Neural cell (in vitro differentiated cells): ENCODE measurements at regions not wholly inside any gene's neighbourhood (a gene's known extent, or its start where the extent isn't known, plus 50 kb on each side); places are given as distances from the start of the nearest gene placed in this dataset.

ENCODE experiments used
- H2AFZ ChIP-seq: fragments of 200-600, 300-800 bp; sonication (generic), shearing (Covaris generic); 2 replicates; pipeline ENCODE4 v1.6.0; 2014; ENCODE audit warnings: low read depth, mild to moderate bottlenecking, antibody characterized with exemption, low read length, moderate library complexity
- H3F3A ChIP-seq: fragments of 200-600 bp; shearing (Covaris generic); 2 replicates; pipeline ENCODE4 v1.6.1; 2016; ENCODE audit warnings: mild to moderate bottlenecking, moderate library complexity, mixed read lengths, antibody characterized with exemption, low read length; ENCODE audit not compliant: insufficient read depth, poor library complexity, severe bottlenecking
- H3K27ac ChIP-seq: fragments of 200-600, 300-800 bp; sonication (generic), shearing (Covaris generic); 2 replicates; pipeline ENCODE4 v1.5.1; 2014; ENCODE audit warnings: mild to moderate bottlenecking, low read length, moderate library complexity
- H3K27me3 ChIP-seq: fragments of 300-800, 200-600 bp; sonication (generic), shearing (Covaris generic); 2 replicates; pipeline ENCODE4 v1.6.0; 2014; ENCODE audit warnings: mild to moderate bottlenecking, low read depth, low read length, moderate library complexity; ENCODE audit not compliant: insufficient read depth
- H3K36me3 ChIP-seq: fragments of 300-800, 200-600 bp; sonication (generic), shearing (Covaris generic); 2 replicates; pipeline ENCODE4 v1.5.1; 2014; ENCODE audit warnings: mild to moderate bottlenecking, antibody characterized with exemption, low read length, moderate library complexity; ENCODE audit not compliant: insufficient read depth
- H3K4me2 ChIP-seq: fragments of 300-800, 200-600 bp; sonication (generic), shearing (Covaris generic); 2 replicates; pipeline ENCODE4 v1.6.0; 2014; ENCODE audit warnings: mild to moderate bottlenecking, low read length
- H3K4me3 ChIP-seq: fragments of 300-800, 200-600 bp; sonication (generic), shearing (Covaris generic); 2 replicates; pipeline ENCODE4 v1.5.1; 2014; ENCODE audit warnings: mild to moderate bottlenecking, low read length, moderate library complexity
- H3K79me2 ChIP-seq: fragments of 200-600 bp; shearing (Covaris generic); replicated peaks from 2 replicates; pipeline ENCODE4 v1.6.0; 2014; ENCODE audit warnings: mild to moderate bottlenecking, low read length, moderate library complexity; ENCODE audit not compliant: insufficient read depth
- H3K9ac ChIP-seq: fragments of 300-800, 200-600 bp; sonication (generic), shearing (Covaris generic); 2 replicates; pipeline ENCODE4 v1.6.1; 2016; ENCODE audit warnings: mild to moderate bottlenecking, low read length, mixed read lengths
- H3K9me2 ChIP-seq: fragments of 200-600 bp; shearing (Covaris generic); 2 replicates; pipeline ENCODE4 v1.6.1; 2016; ENCODE audit warnings: mild to moderate bottlenecking, low read length, mixed read lengths; ENCODE audit not compliant: insufficient read depth
- H3K9me3 ChIP-seq: fragments of 200-600, 300-800 bp; sonication (generic), shearing (Covaris generic); 2 replicates; pipeline ENCODE4 v1.6.1; 2016; ENCODE audit warnings: mild to moderate bottlenecking, mixed run types, low read length, moderate library complexity, mixed read lengths
- H4K20me1 ChIP-seq: fragments of 200-600 bp; shearing (Covaris generic); 2 replicates; pipeline ENCODE4 v1.6.1; 2016; ENCODE audit warnings: mild to moderate bottlenecking, mixed run types; ENCODE audit not compliant: insufficient read depth
- EP300 ChIP-seq: fragments of 450-650 bp; conservative IDR thresholded peaks from 2 replicates; pipeline ENCODE4 v1.6.1; 2014; ENCODE audit warnings: antibody characterized with exemption, mild to moderate bottlenecking, moderate library complexity; ENCODE audit not compliant: poor library complexity, severe bottlenecking
- EZH2 ChIP-seq: fragments of 200-600, 300-800 bp; shearing (Covaris generic), sonication (generic); IDR thresholded peaks from 2 replicates; pipeline ENCODE4 v1.6.1; 2014; ENCODE audit warnings: antibody characterized with exemption, low read length, borderline replicate concordance, mild to moderate bottlenecking; ENCODE audit not compliant: insufficient read depth, poor library complexity, severe bottlenecking
- MXI1 ChIP-seq: fragments of 450-650 bp; conservative IDR thresholded peaks from 2 replicates; pipeline ENCODE4 v1.6.1; 2014; ENCODE audit warnings: antibody characterized with exemption, mild to moderate bottlenecking; ENCODE audit not compliant: poor library complexity, severe bottlenecking
- POLR2AphosphoS5 ChIP-seq: IDR thresholded peaks from 2 replicates; pipeline ENCODE4 v1.6.1; 2012
- RAD21 ChIP-seq: fragments of 450-650 bp; conservative IDR thresholded peaks from 2 replicates; pipeline ENCODE4 v1.6.1; 2014; ENCODE audit warnings: antibody characterized with exemption, mild to moderate bottlenecking, moderate library complexity
- SMC3 ChIP-seq: fragments of 450-650 bp; conservative IDR thresholded peaks from 2 replicates; pipeline ENCODE4 v1.6.1; 2014; ENCODE audit warnings: antibody characterized with exemption, mild to moderate bottlenecking, moderate library complexity; ENCODE audit not compliant: poor library complexity
- TAF1 ChIP-seq: IDR thresholded peaks from 2 replicates; pipeline ENCODE4 v1.6.1; 2012; ENCODE audit warnings: low read depth
- TF ChIP-seq, protein P1 (sequence below): IDR thresholded peaks from 2 replicates; pipeline ENCODE4 v1.6.1; 2012; ENCODE audit warnings: borderline replicate concordance
- TF ChIP-seq, protein P2 (sequence below): fragments of 450-650 bp; IDR thresholded peaks from 2 replicates; pipeline ENCODE4 v1.5.1; 2014; ENCODE audit warnings: antibody characterized with exemption, mild to moderate bottlenecking, moderate library complexity; ENCODE audit not compliant: poor library complexity, severe bottlenecking

- H3K4me2 ChIP-seq, result no peak overlapping the region
- no peak overlapping the region for H3K9ac ChIP-seq
- no peak overlapping the region for H3K4me3 ChIP-seq
- H3K9me3 ChIP-seq, result no peaks in the 10 kb centered on the region
- TF ChIP-seq POLR2AphosphoS5 (no peak), TAF1 (no peak), MXI1 (no peak), EP300 (no peak), EZH2 (no peak), SMC3 (no peak), RAD21 (no peak)
- TF ChIP-seq, protein P1, sequence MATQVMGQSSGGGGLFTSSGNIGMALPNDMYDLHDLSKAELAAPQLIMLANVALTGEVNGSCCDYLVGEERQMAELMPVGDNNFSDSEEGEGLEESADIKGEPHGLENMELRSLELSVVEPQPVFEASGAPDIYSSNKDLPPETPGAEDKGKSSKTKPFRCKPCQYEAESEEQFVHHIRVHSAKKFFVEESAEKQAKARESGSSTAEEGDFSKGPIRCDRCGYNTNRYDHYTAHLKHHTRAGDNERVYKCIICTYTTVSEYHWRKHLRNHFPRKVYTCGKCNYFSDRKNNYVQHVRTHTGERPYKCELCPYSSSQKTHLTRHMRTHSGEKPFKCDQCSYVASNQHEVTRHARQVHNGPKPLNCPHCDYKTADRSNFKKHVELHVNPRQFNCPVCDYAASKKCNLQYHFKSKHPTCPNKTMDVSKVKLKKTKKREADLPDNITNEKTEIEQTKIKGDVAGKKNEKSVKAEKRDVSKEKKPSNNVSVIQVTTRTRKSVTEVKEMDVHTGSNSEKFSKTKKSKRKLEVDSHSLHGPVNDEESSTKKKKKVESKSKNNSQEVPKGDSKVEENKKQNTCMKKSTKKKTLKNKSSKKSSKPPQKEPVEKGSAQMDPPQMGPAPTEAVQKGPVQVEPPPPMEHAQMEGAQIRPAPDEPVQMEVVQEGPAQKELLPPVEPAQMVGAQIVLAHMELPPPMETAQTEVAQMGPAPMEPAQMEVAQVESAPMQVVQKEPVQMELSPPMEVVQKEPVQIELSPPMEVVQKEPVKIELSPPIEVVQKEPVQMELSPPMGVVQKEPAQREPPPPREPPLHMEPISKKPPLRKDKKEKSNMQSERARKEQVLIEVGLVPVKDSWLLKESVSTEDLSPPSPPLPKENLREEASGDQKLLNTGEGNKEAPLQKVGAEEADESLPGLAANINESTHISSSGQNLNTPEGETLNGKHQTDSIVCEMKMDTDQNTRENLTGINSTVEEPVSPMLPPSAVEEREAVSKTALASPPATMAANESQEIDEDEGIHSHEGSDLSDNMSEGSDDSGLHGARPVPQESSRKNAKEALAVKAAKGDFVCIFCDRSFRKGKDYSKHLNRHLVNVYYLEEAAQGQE, result no peak
- TF ChIP-seq, protein P2, sequence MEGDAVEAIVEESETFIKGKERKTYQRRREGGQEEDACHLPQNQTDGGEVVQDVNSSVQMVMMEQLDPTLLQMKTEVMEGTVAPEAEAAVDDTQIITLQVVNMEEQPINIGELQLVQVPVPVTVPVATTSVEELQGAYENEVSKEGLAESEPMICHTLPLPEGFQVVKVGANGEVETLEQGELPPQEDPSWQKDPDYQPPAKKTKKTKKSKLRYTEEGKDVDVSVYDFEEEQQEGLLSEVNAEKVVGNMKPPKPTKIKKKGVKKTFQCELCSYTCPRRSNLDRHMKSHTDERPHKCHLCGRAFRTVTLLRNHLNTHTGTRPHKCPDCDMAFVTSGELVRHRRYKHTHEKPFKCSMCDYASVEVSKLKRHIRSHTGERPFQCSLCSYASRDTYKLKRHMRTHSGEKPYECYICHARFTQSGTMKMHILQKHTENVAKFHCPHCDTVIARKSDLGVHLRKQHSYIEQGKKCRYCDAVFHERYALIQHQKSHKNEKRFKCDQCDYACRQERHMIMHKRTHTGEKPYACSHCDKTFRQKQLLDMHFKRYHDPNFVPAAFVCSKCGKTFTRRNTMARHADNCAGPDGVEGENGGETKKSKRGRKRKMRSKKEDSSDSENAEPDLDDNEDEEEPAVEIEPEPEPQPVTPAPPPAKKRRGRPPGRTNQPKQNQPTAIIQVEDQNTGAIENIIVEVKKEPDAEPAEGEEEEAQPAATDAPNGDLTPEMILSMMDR, result no peak
- no peaks in the 10 kb centered on the region for H4K20me1 ChIP-seq
- no peaks in the 10 kb centered on the region for H3K36me3 ChIP-seq
- H3K79me2 ChIP-seq, result no peaks in the 10 kb centered on the region
- no peaks in the 10 kb centered on the region for H3K27me3 ChIP-seq
- H2AFZ ChIP-seq, result no peak overlapping the region
- no peaks in the 10 kb centered on the region for H3F3A ChIP-seq
- no peak overlapping the region for H3K27ac ChIP-seq
- no peaks in the 10 kb centered on the region for H3K9me2 ChIP-seq
Measured at GRCh38 chr22:27616033-27616432, 185.5 kb downstream of the MN1 start.

DNA sequence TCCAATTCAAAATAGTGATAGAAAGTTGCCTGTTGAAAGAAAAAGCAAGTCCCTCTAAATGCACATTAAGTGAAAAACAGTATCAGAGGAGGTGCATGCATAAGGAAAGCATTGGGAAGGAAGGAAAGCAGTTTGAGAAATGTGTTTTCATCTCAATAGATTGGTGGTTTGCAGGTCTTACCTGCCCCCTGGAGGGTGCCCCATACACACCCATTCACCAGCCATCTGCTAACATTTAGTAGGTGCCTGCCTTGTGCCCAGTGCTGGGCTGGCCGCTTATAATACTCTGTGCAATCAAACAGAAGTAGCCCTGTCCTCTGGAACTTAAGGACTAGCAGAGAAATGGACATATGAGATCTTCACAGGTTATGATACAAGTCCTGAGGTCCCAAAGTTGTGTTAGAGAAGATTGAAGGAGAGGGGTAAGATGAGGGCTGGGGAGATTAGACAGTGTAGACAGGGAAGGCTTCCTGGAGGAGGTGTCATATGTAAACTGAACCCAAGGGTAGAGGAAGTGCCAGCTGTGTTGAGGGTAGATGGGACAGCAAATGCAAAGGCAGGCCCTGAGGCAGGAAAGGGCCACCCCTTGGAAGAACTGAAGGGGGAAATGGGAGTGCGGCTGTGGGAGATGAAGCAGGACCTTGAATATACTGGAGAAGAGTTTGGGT is 184.2 kb downstream of the MN1 start:
- H3K79me2 ChIP-seq, result no peaks in the 10 kb centered on the region
- no peak overlapping the region for H3K27ac ChIP-seq
- H3K9me2 ChIP-seq, result no peaks in the 10 kb centered on the region
- TF ChIP-seq POLR2AphosphoS5 (no peak), EP300 (no peak), EZH2 (no peak), TAF1 (no peak), MXI1 (no peak), RAD21 (peak; percentile 38), SMC3 (peak; percentile 28)
- TF ChIP-seq, protein P2, result no peak
- TF ChIP-seq, protein P1, result no peak
- no peaks in the 10 kb centered on the region for H3K27me3 ChIP-seq
- H3K9me3 ChIP-seq, result no peaks in the 10 kb centered on the region
- no peak overlapping the region for H3K4me2 ChIP-seq
- H3F3A ChIP-seq, result no peaks in the 10 kb centered on the region
- no peak overlapping the region for H2AFZ ChIP-seq
- H3K4me3 ChIP-seq, result no peak overlapping the region
- H3K36me3 ChIP-seq, result no peaks in the 10 kb centered on the region
- H3K9ac ChIP-seq, result no peak overlapping the region
- H4K20me1 ChIP-seq, result no peaks in the 10 kb centered on the region
